ENCODE measurements at regions not wholly inside any gene's neighbourhood (a gene's known extent, or its start where the extent isn't known, plus 50 kb on each side); places are given as distances from the start of the nearest gene placed in this dataset.

- intact Hi-C loops (cut with DNase I, micrococcal nuclease) = no loop called here
- DNase-seq (no peak), ATAC-seq (no peak)
- TF ChIP-seq CTCF (IDR thresholded peaks at IDR 0.05) = no peak
- Histone ChIP-seq H3K4me3 (no peak overlapping the region), H3K9me3 (no peaks in the 10 kb centered on the region), H3K4me1 (ENCODE audit: low read depth) (no peaks in the 10 kb centered on the region), H3K36me3 (ENCODE audit: low read depth) (no peaks in the 10 kb centered on the region)
These were observed 445.0 kb downstream of the ZNF536 start for GRCh38 chr19:30817197-30817596.

- H3K4me3 ChIP-seq = no peak overlapping the region
- intact Hi-C loops (cut with DNase I, micrococcal nuclease) = no loop called here
- H3K9me3 ChIP-seq = no peaks in the 10 kb centered on the region
- H3K36me3 ChIP-seq (ENCODE audit: low read depth) = no peaks in the 10 kb centered on the region
- TF ChIP-seq CTCF (IDR thresholded peaks at IDR 0.05) = no peak
- H3K4me1 ChIP-seq (ENCODE audit: low read depth) = no peaks in the 10 kb centered on the region
- no peak for ATAC-seq
- DNase-seq = no peak
These were observed 443.9 kb downstream of the ZNF536 start for GRCh38 chr19:30815889-30816580.

- intact Hi-C loops (cut with DNase I, micrococcal nuclease) = no loop called here
- Histone ChIP-seq H3K36me3 (ENCODE audit: low read depth) (no peaks in the 10 kb centered on the region), H3K9me3 (no peaks in the 10 kb centered on the region), H3K4me3 (no peak overlapping the region), H3K4me1 (ENCODE audit: low read depth) (no peaks in the 10 kb centered on the region)
- DNase-seq (no peak), ATAC-seq (no peak)
- TF ChIP-seq CTCF (IDR thresholded peaks at IDR 0.05) = no peak
These were observed 440.0 kb downstream of the ZNF536 start for GRCh38 chr19:30812099-30812678.

- H3K4me1 ChIP-seq (ENCODE audit: low read depth) = no peaks in the 10 kb centered on the region
- TF ChIP-seq CTCF (IDR thresholded peaks at IDR 0.05) = no peak
These were observed 439.4 kb downstream of the ZNF536 start for GRCh38 chr19:30811397-30812098.

GRCh38 chr19:30810726-30811125 lies 438.5 kb downstream of the ZNF536 start:
- ATAC-seq = no peak
- intact Hi-C loops (cut with DNase I, micrococcal nuclease) = no loop called here
- Histone ChIP-seq H3K36me3 (ENCODE audit: low read depth) (no peaks in the 10 kb centered on the region), H3K4me3 (no peak overlapping the region), H3K4me1 (ENCODE audit: low read depth) (no peaks in the 10 kb centered on the region), H3K9me3 (no peaks in the 10 kb centered on the region)
- DNase-seq = no peak
- TF ChIP-seq CTCF (IDR thresholded peaks at IDR 0.05) = no peak

More at GRCh38 chr19:30811397-30812098, 439.4 kb downstream of the ZNF536 start:
- intact Hi-C loops (cut with DNase I, micrococcal nuclease) = no loop called here
- ATAC-seq (no peak), DNase-seq (no peak)
- Histone ChIP-seq H3K4me3 (no peak overlapping the region), H3K36me3 (ENCODE audit: low read depth) (no peaks in the 10 kb centered on the region), H3K9me3 (no peaks in the 10 kb centered on the region)
